WTC11 (cell line): ENCODE measurements at regions not wholly inside any gene's neighbourhood (a gene's known extent, or its start where the extent isn't known, plus 50 kb on each side); places are given as distances from the start of the nearest gene placed in this dataset.

Experiments used
- ATAC-seq: fragments of 200-7000 bp; cut with Tn5 transposase; 2 replicates; pipeline ENCODE4 v1.10.0; 2021; ENCODE audit warnings: mild to moderate bottlenecking, moderate library complexity
- CTCF ChIA-PET: fragments of 300-600 bp; sonication (Branson Sonifier 250); formaldehyde crosslinking; loops from one replicate; lab custom pipeline; 2021; ENCODE audit warnings: antibody characterized with exemption; lab: Charles Lee
- POLR2A ChIA-PET: fragments of 350-600 bp; sonication (Branson Sonifier 250); formaldehyde crosslinking; loops from one replicate; lab custom pipeline; 2021; ENCODE audit warnings: antibody characterized with exemption; lab: Charles Lee
- DNase-seq: peaks from one replicate; pipeline ENCODE4 v3.0.0; 2021; ENCODE audit warnings: low spot score
- H3K27ac Mint-ChIP-seq: 2 replicates; pipeline ENCODE4 v1.8.0; 2021; ENCODE audit warnings: mixed read lengths
- H3K27me3 Mint-ChIP-seq: 2 replicates; pipeline ENCODE4 v1.8.0; 2021; ENCODE audit warnings: low read depth, mild to moderate bottlenecking, moderate library complexity, mixed read lengths
- H3K36me3 Mint-ChIP-seq: 2 replicates; pipeline ENCODE4 v1.8.0; 2021; ENCODE audit warnings: mixed read lengths
- H3K4me1 Mint-ChIP-seq: 2 replicates; pipeline ENCODE4 v1.8.0; 2022; ENCODE audit warnings: mixed read lengths
- H3K4me3 Mint-ChIP-seq: 2 replicates; pipeline ENCODE4 v1.8.0; 2021; ENCODE audit warnings: mild to moderate bottlenecking, moderate library complexity, mixed read lengths
- H3K9me3 Mint-ChIP-seq: 2 replicates; pipeline ENCODE4 v1.8.0; 2021; ENCODE audit warnings: mixed read lengths
- CREB1 ChIP-seq: sonication (generic); formaldehyde crosslinking; IDR thresholded peaks from 2 replicates; pipeline ENCODE4 v1.8.0; 2023; ENCODE audit warnings: mild to moderate bottlenecking, missing genetic modification reagents
- E2F1 ChIP-seq: sonication (generic); formaldehyde crosslinking; IDR thresholded peaks from 2 replicates; pipeline ENCODE4 v1.8.0; 2022; ENCODE audit warnings: mild to moderate bottlenecking, missing genetic modification reagents
- FOXJ3 ChIP-seq: sonication (generic); formaldehyde crosslinking; IDR thresholded peaks from 2 replicates; pipeline ENCODE4 v1.9.0; 2021; ENCODE audit warnings: missing genetic modification reagents, mild to moderate bottlenecking, borderline replicate concordance
- MAX ChIP-seq: sonication (generic); formaldehyde crosslinking; IDR thresholded peaks from 2 replicates; pipeline ENCODE4 v1.8.0; 2022; ENCODE audit warnings: mild to moderate bottlenecking, missing genetic modification reagents
- NFE2L1 ChIP-seq: sonication (generic); formaldehyde crosslinking; IDR thresholded peaks from 2 replicates; pipeline ENCODE4 v1.8.1; 2023; ENCODE audit warnings: missing genetic modification reagents
- RORB ChIP-seq: fragments of 250-450 bp; sonication (Bioruptor Pico); IDR thresholded peaks from 2 replicates; pipeline ENCODE4 v1.9.0; 2021; ENCODE audit warnings: mild to moderate bottlenecking
- SMAD3 ChIP-seq: sonication (generic); formaldehyde crosslinking; IDR thresholded peaks from 2 replicates; pipeline ENCODE4 v1.8.0; 2022; ENCODE audit warnings: missing genetic modification reagents, mild to moderate bottlenecking, borderline replicate concordance
- SOX15 ChIP-seq: fragments of 250-450 bp; sonication (Bioruptor Pico); IDR thresholded peaks from 2 replicates; pipeline ENCODE4 v1.9.0; 2021; ENCODE audit warnings: mild to moderate bottlenecking
- TCF7 ChIP-seq: sonication (generic); formaldehyde crosslinking; IDR thresholded peaks from 2 replicates; pipeline ENCODE4 v1.8.0; 2022; ENCODE audit warnings: mild to moderate bottlenecking, low read depth, missing genetic modification reagents, moderate library complexity
- USF1 ChIP-seq: sonication (generic); formaldehyde crosslinking; IDR thresholded peaks from 2 replicates; pipeline ENCODE4 v1.8.0; 2022; ENCODE audit warnings: mild to moderate bottlenecking, missing genetic modification reagents
- ZBTB21 ChIP-seq: sonication (generic); formaldehyde crosslinking; IDR thresholded peaks from 2 replicates; pipeline ENCODE4 v1.8.1; 2023; ENCODE audit warnings: mild to moderate bottlenecking, missing genetic modification reagents, borderline replicate concordance
- ZMAT4 ChIP-seq: fragments of 250-450 bp; sonication (Bioruptor Pico); IDR thresholded peaks from 2 replicates; pipeline ENCODE4 v1.9.0; 2021; ENCODE audit warnings: mild to moderate bottlenecking
- ZNF219 ChIP-seq: sonication (generic); formaldehyde crosslinking; IDR thresholded peaks from 2 replicates; pipeline ENCODE4 v1.8.0; 2023; ENCODE audit warnings: missing genetic modification reagents, mild to moderate bottlenecking, borderline replicate concordance
- ZNF317 ChIP-seq: sonication (generic); formaldehyde crosslinking; IDR thresholded peaks from 2 replicates; pipeline ENCODE4 v1.8.1; 2023; ENCODE audit warnings: low read depth, mild to moderate bottlenecking, moderate library complexity, missing genetic modification reagents, borderline replicate concordance
- ZNF416 ChIP-seq: fragments of 250-450 bp; sonication (Bioruptor Pico); IDR thresholded peaks from 2 replicates; pipeline ENCODE4 v1.9.0; 2021; ENCODE audit warnings: mild to moderate bottlenecking, inconsistent platforms
- ZNF512 ChIP-seq: sonication (generic); formaldehyde crosslinking; IDR thresholded peaks from 2 replicates; pipeline ENCODE4 v1.8.1; 2022; ENCODE audit warnings: missing genetic modification reagents, borderline replicate concordance
- ZNF671 ChIP-seq: fragments of 250-450 bp; sonication (Bioruptor Pico); IDR thresholded peaks from 2 replicates; pipeline ENCODE4 v1.8.0; 2021; ENCODE audit warnings: mild to moderate bottlenecking
- ZSCAN18 ChIP-seq: fragments of 250-450 bp; sonication (Bioruptor Pico); IDR thresholded peaks from 2 replicates; pipeline ENCODE4 v2.1.2; 2022; ENCODE audit warnings: mild to moderate bottlenecking, moderate library complexity

GRCh38 chr5:179454356-179454755 is 96.0 kb upstream of the RUFY1 start:
- peaks cover 20% of the 10 kb centered on the region for H3K36me3 Mint-ChIP-seq
- H3K4me1 Mint-ChIP-seq: no peaks in the 10 kb centered on the region
- ATAC-seq (no peak), DNase-seq (no peak)
- CTCF ChIA-PET: no interaction called here
- H3K27me3 Mint-ChIP-seq: peaks cover 11% of the 10 kb centered on the region
- TF ChIP-seq ZNF317 (CRISPR knock-in tag): no peak
- TF ChIP-seq SMAD3 (CRISPR knock-in tag): no peak
- no peak for TF ChIP-seq ZBTB21 (CRISPR knock-in tag)
- no peak for TF ChIP-seq NFE2L1
- TF ChIP-seq FOXJ3: no peak
- TF ChIP-seq RORB (CRISPR knock-in tag): no peak
- no peak for TF ChIP-seq SOX15 (CRISPR knock-in tag)
- peaks cover 61% of the 10 kb centered on the region for H3K9me3 Mint-ChIP-seq
- POLR2A ChIA-PET: no interaction called here
- H3K27ac Mint-ChIP-seq: no peak overlapping the region
- H3K4me3 Mint-ChIP-seq: no peak overlapping the region

- H3K9me3 Mint-ChIP-seq: peaks cover 63% of the 10 kb centered on the region
These were observed 96.7 kb upstream of the RUFY1 start for GRCh38 chr5:179453616-179454015.

More at GRCh38 chr5:179453616-179454015, 96.7 kb upstream of the RUFY1 start:
- ChIA-PET CTCF (no interaction called here), POLR2A (no interaction called here)
- no peaks in the 10 kb centered on the region for H3K4me1 Mint-ChIP-seq
- H3K27me3 Mint-ChIP-seq: peaks cover 8% of the 10 kb centered on the region
- peaks cover 20% of the 10 kb centered on the region for H3K36me3 Mint-ChIP-seq
- H3K4me3 Mint-ChIP-seq: no peak overlapping the region
- ATAC-seq: no peak
- no peak for DNase-seq
- TF ChIP-seq USF1 (CRISPR knock-in tag) (no peak), ZNF512 (CRISPR knock-in tag) (no peak), ZSCAN18 (CRISPR knock-in tag) (no peak), ZMAT4 (CRISPR knock-in tag) (no peak), MAX (no peak), ZNF671 (CRISPR knock-in tag) (no peak), E2F1 (CRISPR knock-in tag) (no peak), CREB1 (CRISPR knock-in tag) (no peak), ZNF416 (CRISPR knock-in tag) (no peak), ZNF219 (no peak), TCF7 (CRISPR knock-in tag) (no peak)
- TF ChIP-seq, all 79 proteins: peak for 0
- no peak overlapping the region for H3K27ac Mint-ChIP-seq
